IPS-NIHi11 (cell line): ENCODE measurements at regions not wholly inside any gene's neighbourhood (a gene's known extent, or its start where the extent isn't known, plus 50 kb on each side); places are given as distances from the start of the nearest gene placed in this dataset.
A peak's percentile ranks its signal among the peaks of the same experiment; 100 is the strongest.
"Not testable (repeated sequence)": the region's sequence is repeated elsewhere in the genome, so short reads cannot be mapped to it uniquely, and the experiment has no call there.

Source experiments
- DNase-seq: peaks from one replicate; pipeline ENCODE4 v3.0.0; 2012; ENCODE audit warnings: mixed read lengths, low spot score

DNA sequence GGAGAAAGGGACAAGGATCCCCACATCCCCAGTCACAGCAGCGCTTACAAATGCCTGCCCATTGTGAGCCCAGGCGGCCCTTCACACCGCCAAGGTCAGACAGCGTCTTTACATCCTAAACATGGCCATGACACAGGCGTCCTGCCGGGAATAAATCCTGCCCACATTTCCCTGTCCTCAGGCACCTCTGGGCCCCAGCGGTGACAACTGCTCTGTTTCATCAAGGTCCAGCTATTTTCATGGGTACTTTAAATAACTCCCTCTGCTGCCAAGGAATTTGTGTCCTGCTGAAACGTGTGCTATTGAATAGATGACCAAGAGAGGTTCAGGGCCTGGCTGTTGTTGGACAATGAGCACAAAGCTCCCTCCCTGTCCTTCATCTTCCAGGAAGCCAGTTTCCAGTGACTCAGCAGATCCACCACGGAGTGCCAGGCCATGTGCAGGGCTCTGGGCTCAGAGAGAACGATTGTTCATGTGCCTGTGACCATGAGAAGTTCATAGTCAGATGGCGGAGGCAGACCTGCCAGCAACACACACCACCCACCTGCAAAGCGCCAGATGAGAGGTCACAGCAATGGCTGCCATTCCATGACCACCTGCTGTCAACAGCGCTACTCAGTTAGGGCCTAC lies 195.8 kb downstream of the MATN1 start:
- DNase-seq: no peak

GRCh38 chr1:30526652-30527345 lies 196.6 kb downstream of the MATN1 start:
- no peak for DNase-seq

DNA sequence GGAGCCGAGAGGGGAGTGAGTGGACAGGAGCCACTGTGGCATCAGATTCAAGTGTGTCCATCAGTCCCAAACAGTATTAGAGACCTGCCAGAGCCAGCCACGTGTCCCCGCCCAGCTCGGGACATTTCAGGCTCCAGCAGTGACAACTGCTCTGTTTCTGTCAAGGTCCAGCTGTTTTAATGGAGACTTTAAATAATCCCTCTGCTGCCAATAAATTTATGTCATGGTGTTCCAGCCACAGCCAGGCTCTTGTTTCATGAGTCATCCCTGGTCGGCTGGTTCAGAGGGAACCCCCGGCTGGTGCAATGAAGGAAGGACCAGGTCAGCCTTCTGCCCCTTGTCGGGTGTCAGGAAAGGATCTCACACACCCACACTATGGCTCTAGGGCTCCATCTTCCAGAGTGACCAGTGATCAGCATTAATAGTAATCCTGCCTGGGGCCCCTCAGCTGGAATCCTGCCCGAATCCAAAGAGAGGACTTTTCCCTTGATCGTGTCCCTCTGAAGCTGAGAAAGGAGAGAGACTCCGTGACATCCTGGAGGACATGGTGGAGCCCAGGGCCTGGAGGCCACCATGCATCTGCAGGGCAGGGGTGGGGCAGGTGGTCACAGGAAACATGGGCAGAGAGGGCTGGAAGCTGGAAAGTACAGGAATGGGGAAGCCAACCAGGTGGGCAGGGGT lies 197.3 kb downstream of the MATN1 start:
- DNase-seq: peak; percentile 50

GRCh38 chr1:30525631-30525970 lies 197.8 kb downstream of the MATN1 start:
- no peak for DNase-seq

- no peak for DNase-seq
These were observed 198.4 kb downstream of the MATN1 start for GRCh38 chr1:30524840-30525617.

GRCh38 chr1:30524025-30524555 lies 199.3 kb downstream of the MATN1 start:
- not testable (repeated sequence) for DNase-seq

GRCh38 chr1:30523055-30524020 lies 200.0 kb downstream of the MATN1 start:
- no peak for DNase-seq

- DNase-seq: no peak
These were observed 201.1 kb downstream of the MATN1 start for GRCh38 chr1:30522031-30523004.

DNA sequence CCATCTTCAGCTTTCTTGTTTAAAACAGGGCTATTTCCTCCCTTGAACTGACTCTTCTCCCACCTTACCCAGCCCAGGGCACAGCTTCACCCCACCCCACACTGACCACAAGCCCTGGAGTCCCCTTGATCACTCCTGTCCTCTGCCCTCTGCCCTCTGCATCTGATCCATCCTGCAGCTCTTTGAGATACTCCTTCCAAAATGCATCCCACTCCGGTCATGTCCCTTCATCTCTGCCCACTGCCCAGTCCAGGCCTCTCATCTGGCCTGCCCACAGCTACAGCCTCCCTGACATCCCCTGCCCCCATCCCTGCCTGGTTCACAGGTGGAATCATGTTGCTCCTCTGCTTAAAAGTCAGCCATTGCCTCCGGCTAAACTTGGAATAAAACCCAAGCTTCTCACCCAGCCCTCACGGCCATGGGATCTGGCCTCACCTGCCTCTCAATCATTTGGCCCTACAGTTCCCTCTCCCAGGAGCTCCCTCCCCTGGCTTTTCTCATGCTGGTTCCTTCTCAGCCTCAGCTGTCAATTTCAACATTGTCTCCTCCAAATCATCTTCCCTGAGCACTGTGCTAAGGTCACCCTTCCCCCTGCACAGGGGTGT lies 202.0 kb downstream of the MATN1 start:
- no peak for DNase-seq

DNA sequence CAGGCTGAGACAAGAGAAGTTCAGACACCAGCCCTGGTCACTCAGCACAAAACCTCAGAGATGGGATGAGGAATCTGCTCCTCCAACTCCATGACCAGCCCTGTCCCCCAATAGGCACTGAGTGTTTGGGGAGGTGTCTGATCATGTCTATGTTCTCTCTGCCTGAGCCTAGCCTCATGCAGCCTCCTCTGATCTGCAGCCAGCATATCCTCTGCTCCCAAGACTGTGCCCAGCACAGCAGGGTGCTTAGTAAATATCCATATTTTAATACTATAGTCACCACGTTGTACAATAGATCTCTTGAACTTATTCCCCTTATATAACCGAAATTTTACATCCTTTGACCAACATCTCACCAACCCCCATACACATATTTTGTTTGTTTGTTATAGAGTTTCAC lies 202.9 kb downstream of the MATN1 start:
- no peak for DNase-seq

DNA sequence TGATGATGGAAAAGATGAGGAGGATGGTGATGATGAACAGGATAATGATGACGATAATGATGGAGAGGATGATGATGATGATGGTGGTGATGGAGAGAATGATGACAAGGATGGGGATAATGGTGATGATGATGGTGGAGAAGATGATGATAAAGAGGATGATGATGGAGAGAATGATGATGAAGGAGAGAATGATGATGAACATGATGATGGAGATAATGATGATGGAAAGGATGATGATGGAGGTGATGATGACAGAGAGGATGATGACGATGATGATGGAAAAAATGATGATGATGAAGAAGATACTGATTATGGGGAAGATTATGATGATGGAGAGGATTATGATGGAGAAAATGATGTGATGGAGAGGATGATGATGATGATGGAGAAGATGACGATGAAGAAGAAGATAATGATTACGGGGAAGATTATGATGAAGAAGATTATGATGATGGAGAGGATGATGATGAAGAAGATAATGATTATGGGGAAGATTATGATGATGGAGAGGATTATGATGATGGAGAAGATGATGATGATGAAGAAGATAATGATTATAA lies 204.1 kb downstream of the MATN1 start:
- no peak for DNase-seq

DNA sequence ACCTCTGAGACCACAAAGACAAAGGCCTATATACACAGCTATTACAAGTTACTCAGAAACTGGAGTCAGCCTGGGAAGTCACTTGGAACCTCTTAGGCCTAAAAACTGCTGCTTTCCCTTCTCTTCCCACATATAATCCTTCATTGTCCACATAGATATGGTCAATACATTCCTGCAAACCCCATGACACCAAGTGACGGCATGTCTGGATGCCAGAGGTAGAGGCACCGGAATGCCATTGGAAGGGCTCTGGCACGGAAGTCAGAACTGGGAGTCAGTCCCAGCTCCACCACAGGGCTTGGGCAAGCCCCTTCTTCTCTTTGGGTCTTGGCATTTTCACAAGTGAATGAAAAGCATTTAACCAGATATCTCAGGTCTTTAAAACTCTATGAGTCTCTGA lies 204.7 kb downstream of the MATN1 start:
- DNase-seq: no peak

DNA sequence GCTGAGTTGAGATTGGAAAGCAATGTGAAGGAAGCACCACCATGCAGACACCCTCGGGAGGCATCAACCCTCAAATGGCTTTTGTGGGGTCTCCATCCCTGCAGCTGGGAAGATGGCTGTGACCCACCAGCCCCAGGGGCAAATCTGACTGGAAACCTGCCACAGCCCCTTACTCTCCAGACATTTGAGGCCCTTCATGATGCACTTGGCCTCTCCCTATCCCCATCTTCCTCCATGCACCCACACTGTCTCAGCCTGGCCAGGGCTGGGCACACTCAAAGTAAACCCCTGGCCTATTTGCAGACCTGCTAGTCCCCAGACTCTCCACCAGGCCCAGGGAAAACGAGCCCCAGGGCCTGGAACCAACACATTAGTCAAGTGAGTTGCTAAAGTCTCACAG lies 205.2 kb downstream of the MATN1 start:
- DNase-seq: no peak

DNA sequence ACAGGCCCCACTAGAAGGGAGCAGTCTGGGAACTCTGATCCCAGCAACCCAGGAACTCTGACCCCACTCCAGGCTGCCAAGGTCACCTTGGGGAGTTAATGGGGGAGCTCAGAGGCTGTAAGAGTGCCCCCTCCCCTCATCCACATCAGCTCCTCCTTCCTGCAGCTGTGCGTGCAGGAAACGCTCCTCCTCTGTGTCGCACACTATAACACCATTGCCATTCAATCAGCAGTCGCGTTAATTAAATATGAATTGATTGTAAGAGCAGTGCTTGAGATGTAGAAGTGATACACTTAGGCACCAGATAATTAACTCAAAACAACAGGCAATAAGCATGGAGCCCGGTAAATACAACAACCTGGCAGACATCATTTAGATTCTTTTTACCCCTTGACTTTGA lies 205.7 kb downstream of the MATN1 start:
- DNase-seq: not testable (repeated sequence)

GRCh38 chr1:30517241-30517640 lies 206.1 kb downstream of the MATN1 start:
- DNase-seq: not testable (repeated sequence)

- DNase-seq: no peak
These were observed 206.9 kb downstream of the MATN1 start for GRCh38 chr1:30516485-30516858.

GRCh38 chr1:30515755-30516484 lies 207.5 kb downstream of the MATN1 start:
- DNase-seq: no peak

- DNase-seq: no peak
These were observed 208.4 kb downstream of the MATN1 start for GRCh38 chr1:30514945-30515344.
